OCI-LY7 (cell line): ENCODE measurements at regions not wholly inside any gene's neighbourhood (a gene's known extent, or its start where the extent isn't known, plus 50 kb on each side); places are given as distances from the start of the nearest gene placed in this dataset.

Experiments
- EZH2phosphoT487 ChIP-seq: fragments of 200-600 bp; sonication (generic); IDR thresholded peaks from 2 replicates; pipeline ENCODE4 v1.6.1; 2018; ENCODE audit warnings: low read depth, borderline replicate concordance, mild to moderate bottlenecking, mixed run types, antibody characterized with exemption, low read length, moderate library complexity, mixed read lengths
- TF ChIP-seq, protein P1 (sequence below): fragments of 200-600 bp; sonication (generic); conservative IDR thresholded peaks from 2 replicates; pipeline ENCODE4 v1.5.1; 2014; ENCODE audit warnings: mild to moderate bottlenecking, antibody characterized with exemption, low read length, moderate library complexity, mixed read lengths

DNA sequence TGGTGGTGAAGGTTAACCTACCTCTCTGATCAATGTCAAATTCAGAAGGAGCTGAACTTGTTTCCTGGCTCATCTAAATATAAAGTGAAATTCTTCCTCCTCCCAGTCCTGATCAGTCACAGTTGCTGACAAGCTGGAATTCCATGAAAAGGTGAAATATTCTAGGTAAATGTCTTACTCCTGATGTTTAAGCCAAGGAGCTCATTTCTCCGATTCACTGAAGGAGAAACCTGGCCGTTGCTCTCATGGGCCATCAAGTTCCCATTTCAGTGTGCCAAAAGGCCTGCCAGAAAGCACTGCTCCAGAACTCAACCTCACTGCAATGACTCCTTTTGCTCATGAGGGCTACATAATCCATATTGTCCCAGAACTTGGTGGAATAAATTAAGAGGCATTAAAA lies 707.5 kb downstream of the GALC start:
- TF ChIP-seq, protein P1, sequence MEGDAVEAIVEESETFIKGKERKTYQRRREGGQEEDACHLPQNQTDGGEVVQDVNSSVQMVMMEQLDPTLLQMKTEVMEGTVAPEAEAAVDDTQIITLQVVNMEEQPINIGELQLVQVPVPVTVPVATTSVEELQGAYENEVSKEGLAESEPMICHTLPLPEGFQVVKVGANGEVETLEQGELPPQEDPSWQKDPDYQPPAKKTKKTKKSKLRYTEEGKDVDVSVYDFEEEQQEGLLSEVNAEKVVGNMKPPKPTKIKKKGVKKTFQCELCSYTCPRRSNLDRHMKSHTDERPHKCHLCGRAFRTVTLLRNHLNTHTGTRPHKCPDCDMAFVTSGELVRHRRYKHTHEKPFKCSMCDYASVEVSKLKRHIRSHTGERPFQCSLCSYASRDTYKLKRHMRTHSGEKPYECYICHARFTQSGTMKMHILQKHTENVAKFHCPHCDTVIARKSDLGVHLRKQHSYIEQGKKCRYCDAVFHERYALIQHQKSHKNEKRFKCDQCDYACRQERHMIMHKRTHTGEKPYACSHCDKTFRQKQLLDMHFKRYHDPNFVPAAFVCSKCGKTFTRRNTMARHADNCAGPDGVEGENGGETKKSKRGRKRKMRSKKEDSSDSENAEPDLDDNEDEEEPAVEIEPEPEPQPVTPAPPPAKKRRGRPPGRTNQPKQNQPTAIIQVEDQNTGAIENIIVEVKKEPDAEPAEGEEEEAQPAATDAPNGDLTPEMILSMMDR, result no peak
- no peak for TF ChIP-seq EZH2phosphoT487
